Gastrocnemius medialis (tissue), 4 donors: ENCODE measurements at regions not wholly inside any gene's neighbourhood (a gene's known extent, or its start where the extent isn't known, plus 50 kb on each side); places are given as distances from the start of the nearest gene placed in this dataset.
A peak's percentile ranks its signal among the peaks of the same experiment; 100 is the strongest.

Source experiments
- ATAC-seq, 2 donors: fragments of 150-250 bp; one replicate each; pipeline ENCODE4 v1.9.1; 2016
- DNase-seq, 2 donors: peaks; one replicate each; pipeline ENCODE4 v3.0.0-alpha.2; 2019
- H3K27ac ChIP-seq, 4 donors: fragments of 200-600 bp; sonication (generic); 1 replicate in 1 of 4; 2 replicates in 3 of 4; pipeline ENCODE4 v1.5.1; 2016 to 2018; ENCODE audit warnings: mild to moderate bottlenecking in 2 of 4, moderate library complexity in 1 of 4
- H3K27me3 ChIP-seq, 3 donors: fragments of 200-600 bp; sonication (generic) in 2 of 3; 1 replicate in 1 of 3; 2 replicates in 2 of 3; pipeline versions ENCODE4 v1.5.1 to v1.6.0; 2016 to 2019; ENCODE audit warnings: mild to moderate bottlenecking in 1 of 3, moderate library complexity in 1 of 3
- H3K36me3 ChIP-seq, 2 donors: fragments of 200-600 bp; sonication (generic) in 1 of 2; one replicate each; pipeline ENCODE4 v1.5.1; 2017 to 2018
- H3K4me1 ChIP-seq, 2 donors: fragments of 200-600 bp; sonication (generic) in 1 of 2; one replicate each; pipeline ENCODE4 v1.5.1; 2016 to 2017; ENCODE audit warnings: mild to moderate bottlenecking in 2 of 2
- H3K4me3 ChIP-seq, 4 donors: fragments of 200-600 bp; sonication (generic) in 3 of 4; 1 replicate in 1 of 4; 2 replicates in 3 of 4; pipeline ENCODE4 v1.5.1; 2016 to 2019; ENCODE audit warnings: mild to moderate bottlenecking in 2 of 4
- H3K9me3 ChIP-seq, 3 donors: fragments of 200-600 bp; sonication (generic) in 2 of 3; 1 replicate in 1 of 3; 2 replicates in 2 of 3; pipeline ENCODE4 v1.5.1; 2016 to 2019
- POLR2A ChIP-seq, 2 donors: fragments of 450-650 bp; IDR thresholded peaks; one replicate each; pipeline ENCODE4 v1.6.1; 2017; ENCODE audit warnings: antibody characterized with exemption in 2 of 2, mild to moderate bottlenecking in 2 of 2, moderate library complexity in 2 of 2
- in situ Hi-C, 4 donors: fragments of 200-750 bp; cut with MboI; loops; one replicate each; pipeline versions ENCODE4 v1.15.0 to v1.8.0; 2017; ENCODE audit warnings: low sequenced_read_pairs in 4 of 4
- intact Hi-C: fragments of 100-400 bp; cut with DNase I; formaldehyde crosslinking; loops from one replicate; pipeline ENCODE4 v1.15.1; 2023; ENCODE audit warnings: low total_unique reads
- TF ChIP-seq, protein P1 (sequence below), 5 experiments: fragments of 450-650 bp in 3 of 5; fragments of 200-600 bp in 2 of 5; sonication (generic) in 2 of 5; IDR thresholded peaks in 4 of 5; conservative IDR thresholded peaks in 1 of 5; 1 replicate in 4 of 5; 2 replicates in 1 of 5; pipeline ENCODE4 v1.5.1; 2016 to 2019; ENCODE audit warnings: antibody characterized with exemption in 5 of 5, mild to moderate bottlenecking in 3 of 5, moderate library complexity in 3 of 5

DNA sequence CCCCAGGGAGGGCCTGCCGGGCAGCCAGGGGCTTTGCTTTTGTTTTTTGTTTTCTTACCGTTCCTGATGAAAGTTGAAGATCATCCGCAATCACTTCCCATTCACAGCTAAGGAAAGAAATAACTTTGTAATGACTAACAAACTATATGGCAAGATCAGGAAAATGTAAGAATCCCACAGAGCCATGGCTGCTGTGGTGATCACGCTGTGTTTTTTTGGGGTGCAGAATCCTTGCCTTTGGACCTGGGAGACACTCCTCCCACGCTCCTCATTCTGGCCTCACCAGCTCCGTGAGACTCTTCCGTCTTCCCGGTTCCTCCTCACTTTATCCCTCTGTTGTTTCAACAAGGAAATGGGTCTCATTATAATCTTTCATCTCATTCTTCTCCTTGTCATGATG is 443.0 kb upstream of the MGMT start:
- peak overlapping the region; percentile 5 to 55 (median 46) for H3K27ac ChIP-seq
- intact Hi-C loops = loop anchor here (10.0 kb wide), 2 partner anchors 89 to 169 kb away; no protein-coding TSS in a partner anchor

GRCh38 chr10:129025787-129026186 is 441.3 kb upstream of the MGMT start:
- H3K4me3 ChIP-seq = no peak overlapping the region
- ATAC-seq = no peak

More for the DNA sequence above, 443.0 kb upstream of the MGMT start:
- Histone ChIP-seq H3K4me3 (peak overlapping the region in 2 of 4 donors; percentile 14 to 19), H3K9me3 (no peaks in the 10 kb centered on the region), H3K36me3 (no peaks in the 10 kb centered on the region), H3K4me1 (no peaks in the 10 kb centered on the region), H3K27me3 (peaks cover 0 to 29% (median 22%) of the 10 kb centered on the region in 3 donors)
- DNase-seq (no peak), ATAC-seq (no peak)
- TF ChIP-seq, protein P1, sequence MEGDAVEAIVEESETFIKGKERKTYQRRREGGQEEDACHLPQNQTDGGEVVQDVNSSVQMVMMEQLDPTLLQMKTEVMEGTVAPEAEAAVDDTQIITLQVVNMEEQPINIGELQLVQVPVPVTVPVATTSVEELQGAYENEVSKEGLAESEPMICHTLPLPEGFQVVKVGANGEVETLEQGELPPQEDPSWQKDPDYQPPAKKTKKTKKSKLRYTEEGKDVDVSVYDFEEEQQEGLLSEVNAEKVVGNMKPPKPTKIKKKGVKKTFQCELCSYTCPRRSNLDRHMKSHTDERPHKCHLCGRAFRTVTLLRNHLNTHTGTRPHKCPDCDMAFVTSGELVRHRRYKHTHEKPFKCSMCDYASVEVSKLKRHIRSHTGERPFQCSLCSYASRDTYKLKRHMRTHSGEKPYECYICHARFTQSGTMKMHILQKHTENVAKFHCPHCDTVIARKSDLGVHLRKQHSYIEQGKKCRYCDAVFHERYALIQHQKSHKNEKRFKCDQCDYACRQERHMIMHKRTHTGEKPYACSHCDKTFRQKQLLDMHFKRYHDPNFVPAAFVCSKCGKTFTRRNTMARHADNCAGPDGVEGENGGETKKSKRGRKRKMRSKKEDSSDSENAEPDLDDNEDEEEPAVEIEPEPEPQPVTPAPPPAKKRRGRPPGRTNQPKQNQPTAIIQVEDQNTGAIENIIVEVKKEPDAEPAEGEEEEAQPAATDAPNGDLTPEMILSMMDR (IDR thresholded peaks at IDR 0.05 in 4 of 5, conservative IDR thresholded peaks at IDR 0.05 in 1 of 5) = no peak
- TF ChIP-seq POLR2A (IDR thresholded peaks at IDR 0.05) = no peak
- in situ Hi-C loops = no loop called here

DNA sequence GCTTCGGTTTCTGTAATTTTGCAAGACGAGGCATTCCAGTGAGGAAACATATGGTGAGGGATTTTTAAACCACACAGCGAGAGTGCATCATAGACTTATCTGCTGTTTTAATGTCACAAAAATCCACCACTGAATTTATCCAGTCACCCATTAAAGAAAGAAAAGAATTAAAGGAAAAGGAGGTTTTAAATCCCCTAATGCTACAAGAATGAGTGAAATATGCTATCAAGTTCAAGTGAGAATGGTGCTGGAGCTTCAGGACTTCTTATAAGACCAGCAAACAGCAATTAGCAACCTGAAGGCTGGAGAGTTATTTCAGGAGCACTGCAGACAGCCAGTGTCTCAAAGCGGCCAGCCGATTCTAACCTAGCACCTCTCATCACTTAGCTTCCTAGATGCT is 439.1 kb upstream of the MGMT start:
- H3K27ac ChIP-seq = peak overlapping the region; percentile 23 to 43 (median 34)
- TF ChIP-seq, protein P1 (IDR thresholded peaks at IDR 0.05 in 4 of 5, conservative IDR thresholded peaks at IDR 0.05 in 1 of 5) = no peak
- TF ChIP-seq POLR2A (IDR thresholded peaks at IDR 0.05) = no peak
- H3K4me1 ChIP-seq = peaks cover 0 to 4% of the 10 kb centered on the region in 2 donors
- no peaks in the 10 kb centered on the region for H3K9me3 ChIP-seq
- ATAC-seq (no peak), DNase-seq (no peak)
- peaks cover 11 to 37% (median 33%) of the 10 kb centered on the region in 3 donors for H3K27me3 ChIP-seq
- peak overlapping the region in 1 of 4 donors; percentile 10 for H3K4me3 ChIP-seq
- intact Hi-C loops (loop anchor here (5.0 to 10.0 kb wide), 3 partner anchors 93 to 929 kb away; no protein-coding TSS in a partner anchor), in situ Hi-C loops (loop anchor here in 3 of 4 donors (25.0 kb wide), 3 partner anchors 934 to 1084 kb away; partner anchors contain the start of genes C10orf143 (in 1 of the 3) and EBF3 (in 1 of the 3))
- H3K36me3 ChIP-seq = no peaks in the 10 kb centered on the region

More at GRCh38 chr10:129025787-129026186, 441.3 kb upstream of the MGMT start:
- no peak for TF ChIP-seq POLR2A (IDR thresholded peaks at IDR 0.05)
- TF ChIP-seq, protein P1 (IDR thresholded peaks at IDR 0.05 in 4 of 5, conservative IDR thresholded peaks at IDR 0.05 in 1 of 5) = no peak
- no peak for DNase-seq
- Histone ChIP-seq H3K4me1 (no peaks in the 10 kb centered on the region), H3K27ac (peak overlapping the region; percentile 35 to 55 (median 41)), H3K9me3 (no peaks in the 10 kb centered on the region), H3K36me3 (no peaks in the 10 kb centered on the region), H3K27me3 (peaks cover 4 to 33% (median 25%) of the 10 kb centered on the region in 3 donors)
- intact Hi-C loops (loop anchor here (5.0 to 10.0 kb wide), 3 partner anchors 91 to 932 kb away; no protein-coding TSS in a partner anchor), in situ Hi-C loops (loop anchor here in 3 of 4 donors (25.0 kb wide), 3 partner anchors 937 to 1087 kb away; partner anchors contain the start of genes C10orf143 (in 1 of the 3) and EBF3 (in 1 of the 3))

- Histone ChIP-seq H3K27ac (peak overlapping the region; percentile 23 to 43 (median 34)), H3K4me3 (peak overlapping the region in 1 of 4 donors; percentile 10), H3K4me1 (peaks cover 0 to 4% of the 10 kb centered on the region in 2 donors), H3K36me3 (no peaks in the 10 kb centered on the region), H3K27me3 (peaks cover 16 to 40% (median 39%) of the 10 kb centered on the region in 3 donors), H3K9me3 (no peaks in the 10 kb centered on the region)
- TF ChIP-seq, protein P1 (IDR thresholded peaks at IDR 0.05 in 4 of 5, conservative IDR thresholded peaks at IDR 0.05 in 1 of 5) = no peak
- no peak for TF ChIP-seq POLR2A (IDR thresholded peaks at IDR 0.05)
- ATAC-seq (no peak), DNase-seq (no peak)
- intact Hi-C loops = loop anchor here (5.0 to 10.0 kb wide), 3 partner anchors 94 to 929 kb away; no protein-coding TSS in a partner anchor
- in situ Hi-C loops = loop anchor here in 3 of 4 donors (25.0 kb wide), 3 partner anchors 934 to 1084 kb away; partner anchors contain the start of genes C10orf143 (in 1 of the 3) and EBF3 (in 1 of the 3)
These were observed 438.6 kb upstream of the MGMT start for GRCh38 chr10:129028451-129028850.
